H1 (cell line): ENCODE measurements at regions not wholly inside any gene's neighbourhood (a gene's known extent, or its start where the extent isn't known, plus 50 kb on each side); places are given as distances from the start of the nearest gene placed in this dataset.

Experiments used
- CTCF ChIA-PET: fragments of 300-600 bp; sonication (Branson Sonifier 250); formaldehyde crosslinking; loops from one replicate; lab custom pipeline; 2021; ENCODE audit not compliant: partially characterized antibody; lab: Charles Lee
- POLR2A ChIA-PET: fragments of 300-600 bp; sonication (Branson Sonifier 250); formaldehyde crosslinking; loops from one replicate; lab custom pipeline; 2021; ENCODE audit warnings: inconsistent platforms; ENCODE audit not compliant: partially characterized antibody; lab: Charles Lee
- DNase-seq, 2 experiments: peaks; one replicate each; pipeline versions ENCODE4 v3.0.0 to v3.0.0-alpha.2; 2010 to 2022; ENCODE audit warnings: low spot score in 2 of 2, low read depth in 1 of 2, mixed read lengths in 1 of 2
- FAIRE-seq: peaks from 2 replicates; lab custom pipeline; 2011; peaks lifted over from hg19 to GRCh38; lab: Jason Lieb, UNC
- H2AFZ ChIP-seq: 2 replicates; pipeline ENCODE4 v1.8.1; 2012; ENCODE audit warnings: low read length, inconsistent platforms
- H2AK5ac ChIP-seq: 2 replicates; pipeline ENCODE4 v1.6.1; 2013; ENCODE audit warnings: low read depth, low read length
- H2BK120ac ChIP-seq: replicated peaks from 2 replicates; pipeline ENCODE3; 2013; ENCODE audit warnings: low read depth, low read length, inconsistent platforms
- H2BK12ac ChIP-seq: 2 replicates; pipeline ENCODE4 v1.6.1; 2013; ENCODE audit warnings: low read depth, low read length
- H2BK15ac ChIP-seq: 2 replicates; pipeline ENCODE4 v1.6.1; 2013; ENCODE audit warnings: low read length
- H2BK20ac ChIP-seq: 2 replicates; pipeline ENCODE4 v1.6.1; 2013; ENCODE audit warnings: low read length
- H2BK5ac ChIP-seq: 2 replicates; pipeline ENCODE4 v1.6.1; 2013; ENCODE audit warnings: low read depth, low read length
- H3K14ac ChIP-seq: 2 replicates; pipeline ENCODE4 v1.6.1; 2013; ENCODE audit warnings: inconsistent platforms; ENCODE audit not compliant: insufficient read length
- H3K18ac ChIP-seq: 2 replicates; pipeline ENCODE4 v1.6.1; 2013; ENCODE audit warnings: low read length; ENCODE audit errors: extremely low read depth
- H3K23ac ChIP-seq: 2 replicates; pipeline ENCODE4 v1.6.1; 2013; ENCODE audit warnings: inconsistent platforms; ENCODE audit not compliant: insufficient read length
- H3K23me2 ChIP-seq: 2 replicates; pipeline ENCODE4 v1.6.1; 2013; ENCODE audit warnings: low read depth, low read length
- H3K27ac ChIP-seq: 2 replicates; pipeline ENCODE4 v1.6.1; 2011; ENCODE audit warnings: low read depth, low read length, inconsistent platforms
- H3K27me3 ChIP-seq, 4 experiments: replicated peaks in 1 of 4; 1 replicate in 1 of 4; 2 replicates in 3 of 4; pipeline versions ENCODE4 v1.6.1 to v1.8.1; 2011 to 2013; ENCODE audit warnings: low read length in 3 of 4, mild to moderate bottlenecking in 3 of 4, inconsistent platforms in 2 of 4, mixed read lengths in 2 of 4, moderate library complexity in 1 of 4; ENCODE audit not compliant: control insufficient read depth in 3 of 4, insufficient read depth in 3 of 4; ENCODE audit errors: extremely low read depth in 1 of 4
- H3K36me3 ChIP-seq, 4 experiments: 2 replicates each; pipeline versions ENCODE4 v1.6.1 to v1.8.1; 2011 to 2013; ENCODE audit warnings: mild to moderate bottlenecking in 4 of 4, low read length in 3 of 4, moderate library complexity in 2 of 4, control low read depth in 1 of 4, inconsistent platforms in 1 of 4; ENCODE audit not compliant: insufficient read depth in 4 of 4, control insufficient read depth in 2 of 4
- H3K4ac ChIP-seq: replicated peaks from 2 replicates; pipeline ENCODE3; 2013; ENCODE audit warnings: low read length, low read depth, mixed read lengths, inconsistent platforms; ENCODE audit not compliant: insufficient read length
- H3K4me1 ChIP-seq, 4 experiments: replicated peaks in 1 of 4; 1 replicate in 1 of 4; 2 replicates in 3 of 4; pipeline versions ENCODE4 v1.6.1 to v1.8.1; 2011 to 2013; ENCODE audit warnings: low read length in 3 of 4, inconsistent platforms in 2 of 4, mixed read lengths in 1 of 4; ENCODE audit not compliant: insufficient read depth in 4 of 4, control insufficient read depth in 3 of 4
- H3K4me2 ChIP-seq, 2 experiments: 2 replicates each; pipeline versions ENCODE4 v1.6.1 to v1.8.1; 2011 to 2013; ENCODE audit warnings: low read depth in 2 of 2, low read length in 2 of 2, control low read depth in 1 of 2, inconsistent platforms in 1 of 2, mild to moderate bottlenecking in 1 of 2; ENCODE audit not compliant: insufficient read depth in 1 of 2
- H3K4me3 ChIP-seq, 4 experiments: fragments of 200-600, 300-600 bp in 1 of 4; sonication (generic), shearing (Covaris generic), sonication (Bioruptor Twin) in 1 of 4; 2 replicates each; pipeline versions ENCODE4 v1.5.1 to v1.8.1; 2011 to 2016; ENCODE audit warnings: low read length in 4 of 4, low read depth in 3 of 4, control low read depth in 2 of 4, inconsistent platforms in 2 of 4, mild to moderate bottlenecking in 2 of 4, mixed read lengths in 1 of 4, moderate library complexity in 1 of 4; ENCODE audit not compliant: insufficient read depth in 2 of 4; ENCODE audit errors: extremely low read depth in 1 of 4
- H3K56ac ChIP-seq: replicated peaks from 2 replicates; pipeline ENCODE3; 2013; ENCODE audit warnings: low read depth, mild to moderate bottlenecking, mixed read lengths, low read length, inconsistent platforms; ENCODE audit not compliant: insufficient read length
- H3K79me1 ChIP-seq: 2 replicates; pipeline ENCODE4 v1.6.1; 2013; ENCODE audit warnings: low read depth, low read length, control low read depth
- H3K79me2 ChIP-seq, 2 experiments: 2 replicates each; pipeline versions ENCODE4 v1.6.1 to v1.8.1; 2012 to 2013; ENCODE audit warnings: low read length in 2 of 2, mild to moderate bottlenecking in 2 of 2, inconsistent platforms in 1 of 2; ENCODE audit not compliant: insufficient read depth in 2 of 2, control insufficient read depth in 1 of 2
- H3K9ac ChIP-seq, 4 experiments: replicated peaks in 1 of 4; 1 replicate in 1 of 4; 2 replicates in 3 of 4; pipeline versions ENCODE4 v1.6.1 to v1.8.1; 2011 to 2013; ENCODE audit warnings: low read depth in 3 of 4, low read length in 3 of 4, control low read depth in 2 of 4, mild to moderate bottlenecking in 2 of 4, moderate library complexity in 2 of 4, inconsistent platforms in 1 of 4; ENCODE audit errors: extremely low read depth in 1 of 4
- H3K9me3 ChIP-seq, 2 experiments: 2 replicates each; pipeline versions ENCODE4 v1.6.1 to v1.8.1; 2012 to 2013; ENCODE audit warnings: mild to moderate bottlenecking in 2 of 2, moderate library complexity in 2 of 2, control low read depth in 1 of 2, inconsistent platforms in 1 of 2, low read depth in 1 of 2, low read length in 1 of 2, mixed read lengths in 1 of 2; ENCODE audit not compliant: insufficient read depth in 2 of 2
- H4K20me1 ChIP-seq, 2 experiments: replicated peaks in 1 of 2; 2 replicates each; pipeline versions ENCODE3 to v1.8.1; 2011 to 2013; ENCODE audit warnings: inconsistent platforms in 2 of 2, low read length in 2 of 2, mild to moderate bottlenecking in 1 of 2; ENCODE audit not compliant: insufficient read depth in 2 of 2, control insufficient read depth in 1 of 2
- H4K5ac ChIP-seq: 2 replicates; pipeline ENCODE4 v1.6.1; 2013; ENCODE audit warnings: low read length, low read depth, mixed read lengths, inconsistent platforms; ENCODE audit not compliant: insufficient read length
- H4K8ac ChIP-seq: 2 replicates; pipeline ENCODE4 v1.8.0; 2013; ENCODE audit warnings: mild to moderate bottlenecking, moderate library complexity, low read length, inconsistent platforms; ENCODE audit not compliant: insufficient read depth; ENCODE audit errors: extremely low read depth
- H4K91ac ChIP-seq: replicated peaks from 2 replicates; pipeline ENCODE3; 2013; ENCODE audit warnings: low read length, mixed read lengths, inconsistent platforms; ENCODE audit not compliant: insufficient read length
- BRCA1 ChIP-seq: IDR thresholded peaks from 2 replicates; pipeline ENCODE4 v1.6.1; 2012; ENCODE audit warnings: low read depth, low read length, improper control_type of control experiment
- CBX5 ChIP-seq: fragments of 300-800, 300-1000 bp; sonication (generic); IDR thresholded peaks from 2 replicates; pipeline ENCODE4 v1.7.1; 2016; ENCODE audit warnings: antibody characterized with exemption, low read length, low read depth
- HDAC2 ChIP-seq, 2 experiments: fragments of 300-600 bp in 1 of 2; sonication (generic) in 1 of 2; IDR thresholded peaks; 2 replicates each; pipeline ENCODE4 v1.6.1; 2011 to 2012; ENCODE audit warnings: low read depth in 2 of 2, low read length in 2 of 2, mild to moderate bottlenecking in 2 of 2, moderate library complexity in 2 of 2, borderline replicate concordance in 1 of 2, inconsistent platforms in 1 of 2
- HDAC6 ChIP-seq: IDR thresholded peaks from one replicate; pipeline ENCODE4 v1.7.1; 2012; ENCODE audit warnings: low read depth, mild to moderate bottlenecking, inconsistent platforms, low read length, moderate library complexity
- KDM5A ChIP-seq: fragments of 200-600 bp; IDR thresholded peaks from 2 replicates; pipeline ENCODE4 v1.7.1; 2012; ENCODE audit warnings: mild to moderate bottlenecking, low read length, inconsistent platforms, mixed read lengths
- NANOG ChIP-seq: IDR thresholded peaks from 2 replicates; pipeline ENCODE4 v1.6.1; 2011; ENCODE audit warnings: low read length, low read depth, mild to moderate bottlenecking, inconsistent platforms; ENCODE audit not compliant: insufficient read depth, poor library complexity, severe bottlenecking
- NRF1 ChIP-seq: IDR thresholded peaks from 2 replicates; pipeline ENCODE4 v1.6.1; 2011; ENCODE audit warnings: mild to moderate bottlenecking, low read depth, low read length, improper control_type of control experiment
- SIN3A ChIP-seq, 2 experiments: IDR thresholded peaks in 1 of 2; conservative IDR thresholded peaks in 1 of 2; 2 replicates each; pipeline ENCODE4 v1.6.1; 2011 to 2012; ENCODE audit warnings: low read length in 2 of 2, improper control_type of control experiment in 1 of 2, low read depth in 1 of 2, mild to moderate bottlenecking in 1 of 2
- SIX5 ChIP-seq: IDR thresholded peaks from 2 replicates; pipeline ENCODE4 v1.6.1; 2011; ENCODE audit warnings: mild to moderate bottlenecking, low read depth, low read length
- SP1 ChIP-seq: IDR thresholded peaks from 2 replicates; pipeline ENCODE4 v1.6.1; 2011; ENCODE audit warnings: low read depth, low read length
- TAF7 ChIP-seq: optimal IDR thresholded peaks from 2 replicates; pipeline ENCODE3; 2011; ENCODE audit warnings: low read depth, mild to moderate bottlenecking, inconsistent platforms, low read length, moderate library complexity, borderline replicate concordance
- TCF12 ChIP-seq: IDR thresholded peaks from 2 replicates; pipeline ENCODE4 v1.6.1; 2011; ENCODE audit warnings: low read depth, mild to moderate bottlenecking, low read length
- WGBS, 2 experiments: shearing (Covaris generic) in 1 of 2; methylation state at CpG; one replicate each; pipeline versions ENCODE4 v1.1.6 to v1.1.7; 2013 to 2015; ENCODE audit warnings: low lambda C conversion rate in 2 of 2, mixed read lengths in 2 of 2, inconsistent platforms in 1 of 2, low coverage in 1 of 2, missing lambda C conversion rate in 1 of 2; ENCODE audit not compliant: insufficient replicate concordance in 2 of 2, insufficient coverage in 1 of 2, insufficient read length in 1 of 2; ENCODE audit errors: extremely low coverage in 1 of 2, missing lambda C conversion rate in 1 of 2; 5-methylcytosine and 5-hydroxymethylcytosine counted together
- TF ChIP-seq, protein P1 (sequence below): IDR thresholded peaks from 2 replicates; pipeline ENCODE4 v1.6.1; 2011; ENCODE audit warnings: low read length, improper control_type of control experiment

DNA sequence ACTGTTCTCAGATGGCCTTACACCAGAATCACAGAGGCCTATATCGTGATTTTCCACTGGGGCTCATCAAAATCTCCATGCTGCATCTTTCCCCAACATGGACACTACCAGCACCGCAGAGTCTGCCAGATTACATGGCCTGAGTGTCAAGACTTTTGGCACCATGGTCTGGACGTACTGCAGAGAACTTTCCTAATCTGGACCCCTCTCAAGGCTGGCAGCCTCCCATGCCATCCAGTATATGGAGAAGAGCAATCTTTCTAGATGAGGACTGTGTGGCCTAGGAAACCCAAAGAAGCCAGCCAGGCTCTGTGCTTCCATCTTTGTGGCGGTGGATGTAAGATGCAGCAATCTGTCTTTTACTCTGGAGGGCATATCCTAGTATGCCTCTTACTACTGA lies 139.2 kb downstream of the ADAMTS15 start:
- H3K4me1 ChIP-seq: no peaks in the 10 kb centered on the region; a peak in 1 of 7 replicates
- H2BK5ac ChIP-seq: no peak overlapping the region
- no peak overlapping the region for H3K56ac ChIP-seq
- H2BK12ac ChIP-seq: no peak overlapping the region
- no peak overlapping the region for H2BK15ac ChIP-seq
- WGBS, 2 experiments: 68% methylated on average over 4 of the region's 4 CpGs; no CpG with 5 or more reads in 1 of the 2 experiments
- POLR2A ChIA-PET: no interaction called here
- H3K4me2 ChIP-seq: no peak overlapping the region
- no peak overlapping the region for H4K91ac ChIP-seq
- no peak overlapping the region for H3K9ac ChIP-seq
- H3K27me3 ChIP-seq: no peaks in the 10 kb centered on the region
- H4K8ac ChIP-seq: no peak overlapping the region
- DNase-seq: no peak
- no peak overlapping the region for H3K14ac ChIP-seq
- H3K79me1 ChIP-seq: no peaks in the 10 kb centered on the region
- no peaks in the 10 kb centered on the region for H3K9me3 ChIP-seq
- no peaks in the 10 kb centered on the region for H4K20me1 ChIP-seq
- H2AFZ ChIP-seq: no peak overlapping the region
- H3K36me3 ChIP-seq: no peaks in the 10 kb centered on the region
- no peak overlapping the region for H2AK5ac ChIP-seq
- H3K18ac ChIP-seq: no peak overlapping the region
- H3K23me2 ChIP-seq: no peaks in the 10 kb centered on the region
- H3K4me3 ChIP-seq: no peak overlapping the region
- H3K4ac ChIP-seq: no peak overlapping the region
- no peak overlapping the region for H2BK120ac ChIP-seq
- CTCF ChIA-PET: interaction anchor here (1.0 kb wide), 1 partner anchor 13 kb away, joined by 3 read pairs; no protein-coding TSS in a partner anchor
- H3K23ac ChIP-seq: no peak overlapping the region
- FAIRE-seq: no peak
- H4K5ac ChIP-seq: no peak overlapping the region
- no peaks in the 10 kb centered on the region for H3K79me2 ChIP-seq
- H2BK20ac ChIP-seq: no peak overlapping the region
- no peak overlapping the region for H3K27ac ChIP-seq
- TF ChIP-seq TCF12: no peak
- TF ChIP-seq HDAC6: no peak
- TF ChIP-seq, protein P1, sequence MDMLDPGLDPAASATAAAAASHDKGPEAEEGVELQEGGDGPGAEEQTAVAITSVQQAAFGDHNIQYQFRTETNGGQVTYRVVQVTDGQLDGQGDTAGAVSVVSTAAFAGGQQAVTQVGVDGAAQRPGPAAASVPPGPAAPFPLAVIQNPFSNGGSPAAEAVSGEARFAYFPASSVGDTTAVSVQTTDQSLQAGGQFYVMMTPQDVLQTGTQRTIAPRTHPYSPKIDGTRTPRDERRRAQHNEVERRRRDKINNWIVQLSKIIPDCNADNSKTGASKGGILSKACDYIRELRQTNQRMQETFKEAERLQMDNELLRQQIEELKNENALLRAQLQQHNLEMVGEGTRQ: no peak
- TF ChIP-seq BRCA1: no peak
- TF ChIP-seq KDM5A: no peak
- TF ChIP-seq NRF1: no peak
- no peak for TF ChIP-seq NANOG
- TF ChIP-seq SIN3A (conservative IDR thresholded peaks at IDR 0.05 in 1 of 2, IDR thresholded peaks at IDR 0.05 in 1 of 2; ENCODE audit: low read depth in 1 of 2, low read length in 2 of 2): no peak
- TF ChIP-seq TAF7: no peak
- TF ChIP-seq SP1: no peak
- no peak for TF ChIP-seq HDAC2 (IDR thresholded peaks at IDR 0.05; ENCODE audit: borderline replicate concordance in 1 of 2, low read depth in 2 of 2, low read length in 2 of 2)
- TF ChIP-seq SIX5: no peak
- TF ChIP-seq CBX5: no peak
